Left lobe of liver (tissue), 2 donors: ENCODE measurements at regions not wholly inside any gene's neighbourhood (a gene's known extent, or its start where the extent isn't known, plus 50 kb on each side); places are given as distances from the start of the nearest gene placed in this dataset.
A peak's percentile ranks its signal among the peaks of the same experiment; 100 is the strongest.

Source experiments
- ATAC-seq: fragments of 200-7000 bp; cut with Tn5 transposase; one replicate; pipeline ENCODE4 v1.9.1; 2020; ENCODE audit warnings: mild to moderate bottlenecking, moderate library complexity
- DNase-seq: peaks from one replicate; pipeline ENCODE4 v3.0.0-alpha.2; 2020; ENCODE audit warnings: low spot score
- donor health status: DM: no; HTN: no; CAD: no; lungs with moderate emphysema.
- donor health status: DM: no; HTN: yes; CAD: no.

GRCh38 chr10:14468023-14468441 lies 137.3 kb upstream of the FRMD4A start:
- ATAC-seq (no peak), DNase-seq (no peak)

- DNase-seq (no peak), ATAC-seq (no peak)
Measured at GRCh38 chr10:14466257-14466656, 135.5 kb upstream of the FRMD4A start.

- no peak for ATAC-seq
- no peak for DNase-seq
Measured at GRCh38 chr10:14460447-14460846, 129.7 kb upstream of the FRMD4A start.

GRCh38 chr10:14459665-14460064 lies 128.9 kb upstream of the FRMD4A start:
- no peak for ATAC-seq

GRCh38 chr10:14456870-14457266 lies 126.1 kb upstream of the FRMD4A start:
- DNase-seq (no peak), ATAC-seq (no peak)

More at GRCh38 chr10:14459665-14460064, 128.9 kb upstream of the FRMD4A start:
- DNase-seq: no peak

GRCh38 chr10:14456218-14456869 lies 125.6 kb upstream of the FRMD4A start:
- ATAC-seq: no peak
- DNase-seq: no peak

GRCh38 chr10:14454629-14455028 lies 123.9 kb upstream of the FRMD4A start:
- no peak for DNase-seq
- no peak for ATAC-seq

GRCh38 chr10:14454206-14454605 lies 123.5 kb upstream of the FRMD4A start:
- ATAC-seq (no peak), DNase-seq (no peak)

GRCh38 chr10:14453593-14453992 lies 122.9 kb upstream of the FRMD4A start:
- no peak for ATAC-seq
- no peak for DNase-seq

- ATAC-seq: no peak
- DNase-seq: no peak
Measured at GRCh38 chr10:14451341-14451740, 120.6 kb upstream of the FRMD4A start.

- DNase-seq: no peak
Measured at GRCh38 chr10:14450041-14450491, 119.3 kb upstream of the FRMD4A start.

GRCh38 chr10:14449293-14449815 lies 118.6 kb upstream of the FRMD4A start:
- DNase-seq: no peak
- no peak for ATAC-seq

More at GRCh38 chr10:14450041-14450491, 119.3 kb upstream of the FRMD4A start:
- no peak for ATAC-seq

- no peak for DNase-seq
- ATAC-seq: no peak
Measured at GRCh38 chr10:14448197-14448990, 117.7 kb upstream of the FRMD4A start.

GRCh38 chr10:14447094-14447839 lies 116.5 kb upstream of the FRMD4A start:
- DNase-seq (no peak), ATAC-seq (peak; percentile 22)

GRCh38 chr10:14439451-14440259 lies 108.9 kb upstream of the FRMD4A start:
- ATAC-seq (no peak), DNase-seq (no peak)

- ATAC-seq (no peak), DNase-seq (no peak)
Measured at GRCh38 chr10:14438576-14438975, 107.9 kb upstream of the FRMD4A start.

GRCh38 chr10:14438057-14438456 lies 107.3 kb upstream of the FRMD4A start:
- DNase-seq: no peak
- ATAC-seq: no peak

- no peak for ATAC-seq
- DNase-seq: no peak
Measured at GRCh38 chr10:14435976-14436632, 105.4 kb upstream of the FRMD4A start.

GRCh38 chr10:14433147-14433546 lies 102.4 kb upstream of the FRMD4A start:
- no peak for ATAC-seq
- DNase-seq: no peak

GRCh38 chr10:14431868-14432267 lies 101.1 kb upstream of the FRMD4A start:
- DNase-seq (no peak), ATAC-seq (no peak)
